Stimulated activated CD4-positive, alpha-beta T cell treated with anti-CD3 and anti-CD28 coated beads, Interleukin-1b, Interleukin-23, amount 100 ng/mL, for 1 hour (primary cell): ENCODE measurements at regions not wholly inside any gene's neighbourhood (a gene's known extent, or its start where the extent isn't known, plus 50 kb on each side); places are given as distances from the start of the nearest gene placed in this dataset.
"Not testable (repeated sequence)": the region's sequence is repeated elsewhere in the genome, so short reads cannot be mapped to it uniquely, and the experiment has no call there.

Experiments
- DNase-seq, 2 donors: peaks; one replicate each; pipeline ENCODE4 v3.0.0-alpha.2; 2020; ENCODE audit warnings: low read depth in 2 of 2

- no peak for DNase-seq
Observed at GRCh38 chr10:11691319-11691755, 50.8 kb upstream of the ECHDC3 start.

DNA sequence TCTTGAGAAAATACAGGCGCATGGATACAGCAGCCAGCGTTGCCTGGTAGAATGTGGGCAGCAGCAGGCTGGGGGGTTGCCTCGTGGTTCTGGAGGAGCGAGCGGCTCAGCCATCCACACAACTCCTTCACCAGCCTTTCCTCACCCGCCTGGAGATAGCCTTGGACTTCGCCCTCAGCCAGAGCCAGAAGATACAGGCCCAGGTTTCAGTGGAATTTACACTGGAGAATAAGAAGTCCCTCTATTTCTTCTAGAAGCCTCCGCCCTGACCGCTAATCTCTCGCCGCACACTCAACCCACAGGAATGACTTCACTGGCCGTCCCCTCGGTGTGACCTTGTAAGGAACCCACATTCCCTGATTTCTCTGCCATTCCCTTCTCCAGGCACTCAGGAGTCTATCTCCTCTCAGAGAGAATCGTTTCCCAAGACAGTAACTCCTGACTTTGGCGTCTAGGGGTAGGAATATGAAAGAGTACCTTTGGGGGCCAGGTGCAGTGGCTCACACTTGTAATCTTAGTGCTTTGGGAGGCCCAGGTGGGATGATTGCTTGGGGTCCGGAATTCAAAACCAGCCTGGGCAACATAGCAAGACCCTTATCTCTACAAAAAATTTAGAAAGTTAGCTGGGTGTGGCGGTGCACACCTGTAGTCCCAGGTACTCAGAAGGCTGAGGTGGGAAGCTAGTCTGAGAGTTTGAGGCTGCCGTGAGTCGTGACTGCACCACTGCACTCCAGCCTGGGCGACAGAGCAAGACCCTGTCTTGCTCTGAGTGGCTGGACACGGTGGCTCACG lies 52.0 kb upstream of the ECHDC3 start:
- no peak for DNase-seq

- DNase-seq, result not testable (repeated sequence)
Observed at GRCh38 chr10:11688448-11688795, 53.8 kb upstream of the ECHDC3 start.

DNA sequence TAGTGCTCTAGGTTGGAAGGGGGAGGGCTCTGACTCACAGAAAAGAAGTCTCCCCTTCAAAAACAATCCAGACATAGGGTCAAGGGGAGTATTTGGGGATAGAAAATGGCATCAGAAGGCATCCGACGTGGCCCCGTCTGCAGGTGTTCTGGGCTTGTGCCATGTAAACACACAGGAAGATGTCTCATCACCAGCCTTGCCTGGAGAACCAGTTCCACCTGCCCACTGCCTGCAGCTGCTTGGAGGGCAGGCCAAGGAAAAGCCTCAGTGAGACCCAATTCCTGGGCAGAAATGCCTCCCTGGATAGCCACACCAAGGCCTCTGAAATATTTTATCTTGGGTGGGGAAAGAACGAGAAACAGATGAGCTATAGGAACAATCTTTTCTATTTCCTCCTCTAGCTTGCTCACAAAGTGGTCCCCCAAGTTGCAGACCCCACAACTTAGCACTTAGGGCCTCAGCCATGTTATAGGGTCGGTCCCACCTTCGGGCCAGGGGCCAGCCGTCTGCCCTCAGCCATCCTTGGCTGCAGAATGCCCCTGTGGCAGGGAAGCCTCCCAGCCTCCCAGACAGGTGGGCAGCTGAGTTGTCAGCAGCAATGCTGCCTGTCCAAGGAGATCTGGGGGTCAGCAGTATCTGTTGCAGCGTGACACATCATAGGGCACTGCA lies 54.3 kb upstream of the ECHDC3 start:
- DNase-seq, result no peak

DNA sequence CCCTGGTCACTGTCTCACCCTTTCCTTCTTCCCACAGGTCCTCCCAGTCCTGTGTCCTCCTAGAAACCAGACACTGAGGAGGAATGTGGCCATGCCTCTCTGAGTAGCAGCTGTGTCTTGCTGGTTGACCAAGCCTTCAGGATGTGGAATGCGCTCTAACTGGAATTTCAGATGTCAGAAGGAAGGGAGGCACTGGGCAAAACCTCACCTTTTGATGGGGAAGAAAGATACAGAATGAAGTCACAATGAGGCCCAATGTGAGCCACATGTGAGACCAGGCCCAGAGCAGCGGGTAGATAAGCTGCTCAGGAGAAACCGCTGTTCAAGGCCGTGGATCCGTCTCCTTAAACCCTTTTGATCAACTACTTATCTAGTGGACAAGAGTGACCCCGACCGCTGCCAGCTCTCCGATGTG lies 54.8 kb upstream of the ECHDC3 start:
- no peak for DNase-seq

- DNase-seq, result no peak
Observed at GRCh38 chr10:11685787-11686218, 56.4 kb upstream of the ECHDC3 start.

DNA sequence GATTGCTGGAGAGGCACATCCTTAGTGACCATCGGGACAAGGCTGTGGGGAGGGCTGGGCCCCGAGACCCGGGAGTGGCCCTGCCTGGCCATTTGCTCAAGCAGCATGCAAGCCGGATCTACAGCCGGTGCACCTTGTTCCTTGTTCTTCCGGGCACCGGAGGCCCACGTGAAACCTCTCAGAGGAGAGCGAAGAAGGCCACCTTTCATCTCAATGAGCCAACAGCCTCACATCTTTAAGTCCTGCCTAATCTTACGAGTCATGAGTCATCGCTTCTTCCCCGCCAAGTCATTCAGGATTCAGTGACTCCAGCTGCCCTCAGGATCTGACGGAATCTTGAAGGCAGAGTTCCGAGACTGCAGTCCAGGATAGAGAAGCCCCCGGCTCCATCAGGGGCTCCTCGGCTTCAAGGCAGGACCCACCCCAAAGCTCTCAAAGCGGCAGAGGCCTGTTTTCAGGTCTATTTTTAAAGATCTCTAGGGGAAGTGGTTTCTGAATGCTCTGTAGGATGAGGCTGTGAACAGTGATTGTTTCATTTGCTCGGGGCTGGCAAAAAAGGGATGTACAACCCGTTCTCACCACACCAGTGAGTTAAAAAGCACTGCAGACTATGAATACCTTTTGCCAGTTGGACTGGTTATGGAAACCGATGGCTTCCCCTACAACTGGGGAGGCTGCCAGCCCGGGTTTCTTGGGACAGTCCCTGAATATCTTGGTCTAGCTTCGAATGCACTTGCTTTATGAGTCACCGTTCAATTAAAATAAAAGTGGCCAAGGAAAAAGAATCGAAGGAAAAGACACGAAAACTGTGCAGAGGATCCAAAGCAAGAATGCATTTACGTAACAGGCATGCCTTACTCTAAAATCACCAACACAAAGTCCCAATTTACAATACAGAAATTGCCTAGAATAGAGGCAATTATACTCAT lies 57.2 kb upstream of the ECHDC3 start:
- peak; percentile 5 to 16 for DNase-seq

DNA sequence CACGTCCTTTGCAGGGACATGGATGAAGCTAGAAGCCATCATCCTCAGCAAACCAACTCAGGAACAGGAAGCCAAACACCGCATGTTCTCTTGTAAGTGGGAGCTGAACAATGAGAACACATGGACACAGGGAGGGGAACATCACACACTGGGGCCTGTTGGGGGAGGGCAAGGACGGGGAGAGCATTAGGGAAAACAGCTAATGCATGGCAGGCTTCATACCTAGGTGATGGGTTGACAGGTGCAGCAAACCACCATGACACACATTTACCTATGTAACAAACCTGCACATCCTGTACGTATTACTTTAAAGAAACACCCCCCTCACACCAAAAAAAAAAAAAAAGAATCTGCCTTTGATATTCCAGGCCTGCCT lies 57.9 kb upstream of the ECHDC3 start:
- not testable (repeated sequence) for DNase-seq

DNA sequence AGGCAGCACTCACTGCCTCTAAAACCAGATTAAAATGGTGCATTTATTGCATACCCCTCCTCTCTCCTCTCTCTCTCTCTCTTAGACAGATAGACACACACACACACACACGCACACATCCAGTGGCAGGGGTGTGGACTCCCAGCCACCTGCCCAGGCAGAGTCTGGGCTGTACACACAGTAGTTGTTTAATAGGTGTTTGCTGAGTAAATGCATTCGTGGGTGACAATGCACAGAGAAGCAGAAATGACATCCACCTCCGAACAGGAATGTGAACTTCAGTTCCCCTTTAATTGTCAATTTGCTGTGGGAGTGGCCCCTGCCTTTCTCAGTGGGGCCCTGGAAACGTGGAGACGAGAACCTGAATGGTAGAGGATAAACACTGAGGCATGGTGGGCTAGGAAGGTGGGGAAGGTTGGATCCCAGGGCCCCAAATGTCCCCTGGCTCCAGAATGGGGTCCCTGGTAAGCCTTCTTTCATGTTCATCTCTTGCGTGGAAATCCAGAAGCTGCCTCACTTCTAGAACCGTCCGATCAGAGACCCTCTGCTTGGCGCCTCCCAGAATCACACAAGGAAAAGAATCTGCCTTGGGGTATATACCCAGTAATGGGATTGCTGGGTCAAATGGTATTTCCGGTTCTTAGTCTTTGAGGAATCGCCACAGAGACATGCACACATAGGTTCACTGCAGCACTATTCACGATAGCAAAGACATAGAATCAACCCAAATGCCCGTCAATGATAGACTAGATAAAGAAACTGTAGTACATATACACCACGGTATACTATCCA lies 58.5 kb upstream of the ECHDC3 start:
- DNase-seq, result no peak

GRCh38 chr10:11682851-11683250 lies 59.3 kb upstream of the ECHDC3 start:
- DNase-seq, result no peak

- no peak for DNase-seq
Observed at GRCh38 chr10:11682267-11682683, 59.9 kb upstream of the ECHDC3 start.

DNA sequence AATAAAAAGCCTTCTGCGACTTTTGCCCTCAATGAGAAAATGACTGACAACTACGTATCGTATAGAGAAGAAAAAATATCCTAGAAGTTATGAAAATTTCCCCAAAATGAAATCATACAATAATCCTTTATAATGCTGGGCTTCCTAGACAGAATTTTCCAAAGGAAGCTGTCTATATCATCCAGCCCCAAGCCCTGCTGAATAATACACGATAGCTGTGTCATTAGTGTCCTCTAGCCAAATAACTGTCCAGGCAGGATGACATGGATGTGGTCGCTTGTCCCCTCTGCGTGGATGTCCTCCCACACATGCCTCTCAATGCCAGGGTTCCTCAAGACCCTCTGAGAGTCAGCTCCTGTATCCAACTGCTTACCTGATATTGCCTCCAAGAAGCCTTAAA lies 61.7 kb upstream of the ECHDC3 start:
- no peak for DNase-seq

GRCh38 chr10:11679946-11680345 lies 62.2 kb upstream of the ECHDC3 start:
- DNase-seq, result no peak

- DNase-seq, result no peak
Observed at GRCh38 chr10:11678074-11678793, 63.9 kb upstream of the ECHDC3 start.

- DNase-seq, result no peak
Observed at GRCh38 chr10:11677480-11677879, 64.7 kb upstream of the ECHDC3 start.

DNA sequence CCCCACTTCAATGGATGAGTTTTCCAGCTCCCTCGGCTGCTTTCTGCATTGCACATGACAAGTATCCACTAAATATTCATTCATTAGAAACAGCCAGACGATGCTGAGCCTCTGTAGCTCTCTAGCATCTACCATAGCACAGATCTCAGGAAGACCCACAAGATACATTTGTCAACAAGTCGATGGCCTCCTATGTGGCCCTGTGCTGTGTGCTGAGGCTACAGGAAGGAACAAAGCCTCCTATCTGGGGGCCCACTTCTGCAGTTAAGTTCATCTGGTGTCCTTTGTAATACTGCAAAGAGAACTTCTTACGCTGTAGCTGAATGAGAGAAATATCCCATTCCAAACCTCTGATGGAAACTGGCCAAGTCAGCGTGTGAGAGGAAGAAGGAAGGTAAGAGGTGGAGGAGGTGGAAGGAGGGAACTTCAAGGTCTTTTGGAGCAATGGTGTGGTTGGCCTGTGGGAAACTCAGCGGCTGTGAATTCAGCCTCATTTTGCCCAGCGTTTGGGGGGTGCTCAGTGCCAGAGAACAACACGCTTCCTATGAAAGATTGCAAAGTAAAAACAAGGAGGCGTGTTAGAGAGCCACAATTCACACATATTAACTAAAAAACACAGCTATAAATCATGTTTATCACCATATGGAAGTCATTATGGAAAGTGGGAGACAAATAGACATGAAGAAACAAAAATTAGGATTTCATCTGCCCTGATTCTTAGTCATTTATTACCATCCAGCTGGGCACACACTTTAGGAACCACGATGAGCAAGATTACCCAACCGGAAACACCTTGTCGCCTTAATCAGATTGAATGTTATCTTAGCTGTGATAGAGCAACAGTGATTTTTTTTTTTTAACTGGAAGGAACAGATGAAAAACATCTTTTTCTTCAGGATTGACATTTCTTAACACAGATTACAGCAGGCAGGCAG lies 62.2 kb upstream of the USP6NL start:
- DNase-seq, result no peak

DNA sequence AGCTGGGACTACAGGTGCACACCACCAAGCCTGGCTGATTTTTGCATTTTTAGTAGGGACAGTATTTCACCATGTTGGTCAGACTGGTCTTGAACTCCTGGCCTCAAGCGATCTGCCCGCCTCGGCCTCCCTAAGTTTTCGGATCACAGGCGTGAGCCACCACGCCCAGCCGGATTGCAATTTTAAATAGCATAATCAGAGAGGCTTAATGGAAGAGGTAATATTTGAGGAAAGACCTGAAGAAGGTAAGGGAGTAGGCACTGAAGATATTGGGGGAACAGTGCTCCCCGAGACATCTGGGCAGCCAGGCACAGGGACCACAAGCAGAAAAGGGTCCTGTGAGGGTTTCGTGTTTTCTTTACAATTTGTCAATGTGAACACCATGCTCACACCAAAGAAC lies 61.4 kb upstream of the USP6NL start:
- DNase-seq, result no peak

DNA sequence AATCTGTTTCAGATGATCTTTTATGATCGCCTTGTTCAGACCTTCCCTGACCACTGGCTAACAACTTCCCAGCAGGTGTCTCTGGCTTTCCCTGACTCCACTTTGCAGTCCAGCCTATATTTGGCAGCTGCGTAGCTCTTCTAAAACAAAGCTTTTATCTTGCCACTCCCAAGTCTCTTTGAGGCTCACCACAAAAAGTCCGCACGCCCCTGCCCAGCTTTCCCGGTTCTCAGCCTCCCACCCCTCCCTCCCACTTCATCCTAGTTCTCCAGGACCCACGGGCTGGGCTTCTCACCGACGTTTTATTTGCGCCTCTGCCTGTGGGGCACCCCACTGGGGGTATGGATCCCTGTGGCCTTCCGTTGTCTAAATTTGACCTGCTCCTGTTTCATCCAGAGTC lies 58.9 kb upstream of the USP6NL start:
- no peak for DNase-seq

- DNase-seq, result no peak
Observed at GRCh38 chr10:11668847-11669610, 57.6 kb upstream of the USP6NL start.
